Naive thymus-derived CD4-positive, alpha-beta T cell (primary cell): ENCODE measurements at regions not wholly inside any gene's neighbourhood (a gene's known extent, or its start where the extent isn't known, plus 50 kb on each side); places are given as distances from the start of the nearest gene placed in this dataset.

Experiments
- ATAC-seq: fragments of 150-1000 bp; cut with Tn5 transposase; 2 replicates; pipeline ENCODE4 v1.10.0; 2021; ENCODE audit warnings: mild to moderate bottlenecking, moderate library complexity
- CTCF ChIA-PET: fragments of 350-600 bp; sonication (Branson Sonifier 250); formaldehyde crosslinking; loops from one replicate; lab custom pipeline; 2021; ENCODE audit warnings: antibody characterized with exemption; lab: Charles Lee
- POLR2A ChIA-PET: fragments of 350-600 bp; sonication (Branson Sonifier 250); formaldehyde crosslinking; loops from one replicate; lab custom pipeline; 2021; ENCODE audit warnings: antibody characterized with exemption, inconsistent platforms; lab: Charles Lee
- DNase-seq, 9 donors: peaks; one replicate each; pipeline versions ENCODE4 v3.0.0 to v3.0.0-alpha.2; 2020 to 2022; ENCODE audit warnings: mixed read lengths in 1 of 9
- H3K27ac ChIP-seq: one replicate; pipeline ENCODE4 v1.7.0; 2013; ENCODE audit warnings: mild to moderate bottlenecking, low read depth, low read length, moderate library complexity
- H3K27me3 ChIP-seq, 2 donors: one replicate each; pipeline ENCODE4 v1.7.0; 2013; ENCODE audit warnings: low read length in 2 of 2, mild to moderate bottlenecking in 2 of 2, moderate library complexity in 2 of 2; ENCODE audit not compliant: control insufficient read depth in 2 of 2, insufficient read depth in 2 of 2
- H3K36me3 ChIP-seq, 3 experiments: 1 replicate in 2 of 3; 2 replicates in 1 of 3; pipeline ENCODE4 v1.7.0; 2013; ENCODE audit warnings: low read length in 3 of 3, mild to moderate bottlenecking in 3 of 3, moderate library complexity in 1 of 3; ENCODE audit not compliant: insufficient read depth in 3 of 3, control insufficient read depth in 2 of 3
- H3K4me1 ChIP-seq, 2 donors: one replicate each; pipeline ENCODE4 v1.7.0; 2013; ENCODE audit warnings: low read length in 2 of 2, mild to moderate bottlenecking in 2 of 2, moderate library complexity in 1 of 2; ENCODE audit not compliant: control insufficient read depth in 2 of 2, insufficient read depth in 2 of 2
- H3K4me3 ChIP-seq: 2 replicates; pipeline ENCODE4 v1.7.0; 2013; ENCODE audit warnings: mild to moderate bottlenecking, low read length
- H3K9me3 ChIP-seq, 3 experiments: 1 replicate in 2 of 3; 2 replicates in 1 of 3; pipeline ENCODE4 v1.7.0; 2013; ENCODE audit warnings: low read length in 3 of 3; ENCODE audit not compliant: control insufficient read depth in 2 of 3
- H3K27ac Mint-ChIP-seq, 9 donors: one replicate each; pipeline ENCODE4 v1.8.0; 2020 to 2022; ENCODE audit warnings: mixed read lengths in 9 of 9, mild to moderate bottlenecking in 8 of 9, moderate library complexity in 5 of 9, inconsistent platforms in 2 of 9
- H3K27me3 Mint-ChIP-seq, 5 donors: one replicate each; pipeline ENCODE4 v1.8.0; 2021 to 2022; ENCODE audit warnings: mixed read lengths in 5 of 5, mild to moderate bottlenecking in 1 of 5
- H3K36me3 Mint-ChIP-seq, 5 donors: one replicate each; pipeline ENCODE4 v1.8.0; 2020 to 2022; ENCODE audit warnings: mixed read lengths in 5 of 5, mild to moderate bottlenecking in 3 of 5, inconsistent platforms in 1 of 5
- H3K4me1 Mint-ChIP-seq, 7 donors: one replicate each; pipeline ENCODE4 v1.8.0; 2020 to 2022; ENCODE audit warnings: mixed read lengths in 7 of 7, mild to moderate bottlenecking in 3 of 7, inconsistent platforms in 1 of 7
- H3K4me3 Mint-ChIP-seq, 10 donors: one replicate each; pipeline ENCODE4 v1.8.0; 2020 to 2022; ENCODE audit warnings: mild to moderate bottlenecking in 10 of 10, mixed read lengths in 10 of 10, moderate library complexity in 6 of 10, inconsistent platforms in 2 of 10
- H3K9me3 Mint-ChIP-seq, 11 donors: one replicate each; pipeline ENCODE4 v1.8.0; 2020 to 2022; ENCODE audit warnings: mixed read lengths in 11 of 11, mild to moderate bottlenecking in 4 of 11, inconsistent platforms in 1 of 11, moderate library complexity in 1 of 11
- intact Hi-C, 2 donors: fragments of 100-400 bp; cut with micrococcal nuclease; formaldehyde crosslinking; loops; one replicate each; pipeline ENCODE4 v1.15.1; 2023

- Histone ChIP-seq H3K27me3 (no peaks in the 10 kb centered on the region), H3K36me3 (no peaks in the 10 kb centered on the region), H3K27ac (no peak overlapping the region), H3K4me3 (no peak overlapping the region), H3K9me3 (no peaks in the 10 kb centered on the region), H3K4me1 (no peaks in the 10 kb centered on the region)
- Mint-ChIP-seq H3K4me3 (no peak overlapping the region), H3K36me3 (no peaks in the 10 kb centered on the region), H3K27ac (no peak overlapping the region), H3K9me3 (no peaks in the 10 kb centered on the region), H3K27me3 (peaks cover 0 to 6% (median 0%) of the 10 kb centered on the region in 5 donors), H3K4me1 (no peaks in the 10 kb centered on the region)
- intact Hi-C loops = no loop called here
- ATAC-seq (no peak), DNase-seq (no peak)
- CTCF ChIA-PET = no interaction called here
- POLR2A ChIA-PET = no interaction called here
Measured at GRCh38 chr9:91001146-91001611, 199.6 kb downstream of the SYK start.

- Mint-ChIP-seq H3K9me3 (no peaks in the 10 kb centered on the region), H3K4me3 (no peak overlapping the region), H3K36me3 (no peaks in the 10 kb centered on the region), H3K4me1 (no peaks in the 10 kb centered on the region), H3K27ac (no peak overlapping the region), H3K27me3 (peaks cover 0 to 9% (median 0%) of the 10 kb centered on the region in 5 donors)
- no peaks in the 10 kb centered on the region for H3K4me1 ChIP-seq
- DNase-seq (no peak), ATAC-seq (no peak)
- H3K27ac ChIP-seq = no peak overlapping the region
- no peaks in the 10 kb centered on the region for H3K36me3 ChIP-seq
- POLR2A ChIA-PET = no interaction called here
- intact Hi-C loops = no loop called here
- H3K27me3 ChIP-seq = no peaks in the 10 kb centered on the region
- H3K4me3 ChIP-seq = no peak overlapping the region
- CTCF ChIA-PET = no interaction called here
- H3K9me3 ChIP-seq = no peaks in the 10 kb centered on the region
Measured at GRCh38 chr9:91004484-91004883, 202.9 kb downstream of the SYK start.

- no peaks in the 10 kb centered on the region for H3K36me3 Mint-ChIP-seq
- Histone ChIP-seq H3K4me1 (no peaks in the 10 kb centered on the region), H3K9me3 (no peaks in the 10 kb centered on the region), H3K27ac (no peak overlapping the region), H3K27me3 (no peaks in the 10 kb centered on the region), H3K36me3 (no peaks in the 10 kb centered on the region), H3K4me3 (no peak overlapping the region)
- no peak overlapping the region for H3K27ac Mint-ChIP-seq
- H3K4me1 Mint-ChIP-seq = no peaks in the 10 kb centered on the region
- peaks cover 0 to 2% (median 0%) of the 10 kb centered on the region in 11 donors for H3K9me3 Mint-ChIP-seq
- ChIA-PET CTCF (no interaction called here), POLR2A (no interaction called here)
- DNase-seq (no peak), ATAC-seq (no peak)
- H3K27me3 Mint-ChIP-seq = peaks cover 0 to 10% (median 0%) of the 10 kb centered on the region in 5 donors
- intact Hi-C loops = no loop called here
- no peak overlapping the region for H3K4me3 Mint-ChIP-seq
Measured at GRCh38 chr9:91004992-91005391, 203.4 kb downstream of the SYK start.

GRCh38 chr9:91006046-91006445, 204.4 kb downstream of the SYK start:
- DNase-seq (no peak), ATAC-seq (no peak)
- ChIA-PET POLR2A (no interaction called here), CTCF (no interaction called here)
- H3K36me3 ChIP-seq = no peaks in the 10 kb centered on the region
- H3K9me3 Mint-ChIP-seq = peaks cover 0 to 2% (median 0%) of the 10 kb centered on the region in 11 donors
- H3K27ac ChIP-seq = no peak overlapping the region
- no peaks in the 10 kb centered on the region for H3K27me3 ChIP-seq
- H3K4me1 ChIP-seq = no peaks in the 10 kb centered on the region
- H3K27me3 Mint-ChIP-seq = peaks cover 0 to 10% (median 0%) of the 10 kb centered on the region in 5 donors
- H3K4me3 Mint-ChIP-seq = no peak overlapping the region
- H3K27ac Mint-ChIP-seq = no peak overlapping the region
- no peak overlapping the region for H3K4me3 ChIP-seq
- no peaks in the 10 kb centered on the region for H3K9me3 ChIP-seq
- no peaks in the 10 kb centered on the region for H3K36me3 Mint-ChIP-seq
- intact Hi-C loops = no loop called here
- H3K4me1 Mint-ChIP-seq = no peaks in the 10 kb centered on the region

GRCh38 chr9:91008568-91008967, 206.9 kb downstream of the SYK start:
- ATAC-seq = no peak
- H3K36me3 Mint-ChIP-seq = peaks cover 0 to 10% (median 4%) of the 10 kb centered on the region in 5 donors
- Histone ChIP-seq H3K4me3 (no peak overlapping the region), H3K27ac (no peak overlapping the region), H3K9me3 (no peaks in the 10 kb centered on the region), H3K36me3 (no peaks in the 10 kb centered on the region), H3K4me1 (no peaks in the 10 kb centered on the region), H3K27me3 (no peaks in the 10 kb centered on the region)
- peaks cover 0 to 13% (median 5%) of the 10 kb centered on the region in 5 donors for H3K27me3 Mint-ChIP-seq
- POLR2A ChIA-PET = no interaction called here
- H3K4me3 Mint-ChIP-seq = no peak overlapping the region
- intact Hi-C loops = no loop called here
- CTCF ChIA-PET = no interaction called here
- H3K27ac Mint-ChIP-seq = no peak overlapping the region
- DNase-seq = no peak
- H3K9me3 Mint-ChIP-seq = peaks cover 4 to 13% (median 10%) of the 10 kb centered on the region in 11 donors
- peaks cover 0 to 2% (median 0%) of the 10 kb centered on the region in 7 donors for H3K4me1 Mint-ChIP-seq

- peaks cover 0 to 2% (median 0%) of the 10 kb centered on the region in 7 donors for H3K4me1 Mint-ChIP-seq
- DNase-seq = no peak
- Histone ChIP-seq H3K36me3 (no peaks in the 10 kb centered on the region), H3K9me3 (no peaks in the 10 kb centered on the region), H3K4me1 (no peaks in the 10 kb centered on the region), H3K27me3 (no peaks in the 10 kb centered on the region), H3K27ac (no peak overlapping the region), H3K4me3 (no peak overlapping the region)
- ChIA-PET CTCF (no interaction called here), POLR2A (no interaction called here)
- no peak overlapping the region for H3K27ac Mint-ChIP-seq
- intact Hi-C loops = no loop called here
- peaks cover 5 to 16% (median 12%) of the 10 kb centered on the region in 5 donors for H3K27me3 Mint-ChIP-seq
- no peak overlapping the region for H3K4me3 Mint-ChIP-seq
- no peak for ATAC-seq
- peaks cover 0 to 13% (median 4%) of the 10 kb centered on the region in 5 donors for H3K36me3 Mint-ChIP-seq
- peaks cover 6 to 20% (median 10%) of the 10 kb centered on the region in 11 donors for H3K9me3 Mint-ChIP-seq
Measured at GRCh38 chr9:91011891-91012290, 210.3 kb downstream of the SYK start.
